A673 (cell line): ENCODE measurements at regions not wholly inside any gene's neighbourhood (a gene's known extent, or its start where the extent isn't known, plus 50 kb on each side); places are given as distances from the start of the nearest gene placed in this dataset.

Experiments used
- CTCF ChIP-seq: fragments of 300-800, 200-600 bp; sonication (generic); conservative IDR thresholded peaks from 2 replicates; pipeline ENCODE4 v1.5.1; 2017; ENCODE audit warnings: low read depth, mild to moderate bottlenecking, antibody characterized with exemption, low read length, moderate library complexity, mixed read lengths
- EZH2 ChIP-seq: fragments of 200-600 bp; sonication (generic); IDR thresholded peaks from 2 replicates; pipeline ENCODE4 v1.6.1; 2017; ENCODE audit warnings: borderline replicate concordance, low read depth, mild to moderate bottlenecking, mixed read lengths, antibody characterized with exemption, low read length; ENCODE audit not compliant: poor library complexity, severe bottlenecking

DNA sequence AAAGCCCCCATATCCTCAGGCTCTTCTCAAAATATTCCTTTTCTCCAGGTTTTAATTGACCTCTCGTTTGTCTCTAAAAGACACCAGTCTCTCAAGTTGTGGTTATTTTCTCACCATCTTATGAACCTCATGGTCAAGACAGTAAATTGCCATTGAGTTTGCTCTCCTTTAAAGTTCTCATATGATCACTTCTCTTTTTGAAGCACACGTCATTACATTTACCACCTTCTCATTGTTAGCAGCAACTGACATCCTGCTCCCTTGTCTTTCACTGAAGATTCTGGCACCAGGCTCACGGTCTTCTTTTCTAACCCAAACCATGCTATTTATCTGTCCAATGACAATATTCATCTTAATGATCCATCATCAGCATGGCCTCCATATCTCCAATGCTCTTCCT, 324.2 kb downstream of the TMA16 start:
- no peak for TF ChIP-seq CTCF
- TF ChIP-seq EZH2, result no peak
